PC-9 (cell line): ENCODE measurements at regions not wholly inside any gene's neighbourhood (a gene's known extent, or its start where the extent isn't known, plus 50 kb on each side); places are given as distances from the start of the nearest gene placed in this dataset.

Experiments used
- BruUV-seq: library from RNA; stranded (reverse); fragments of 400-500 nt; replicated peaks from 2 replicates; lab custom pipeline; 2021; lab: Mats Ljungman, UMichigan
- CTCF ChIA-PET: fragments of 300-600 bp; sonication (Branson Sonifier 250); formaldehyde crosslinking; loops from one replicate; lab custom pipeline; 2022; ENCODE audit warnings: antibody characterized with exemption; lab: Charles Lee
- POLR2A ChIA-PET: fragments of 300-600 bp; sonication (Branson Sonifier 250); formaldehyde crosslinking; loops from one replicate; lab custom pipeline; 2022; ENCODE audit warnings: antibody characterized with exemption; ENCODE audit not compliant: unreplicated experiment; lab: Charles Lee
- DNase-seq, 2 experiments: peaks; one replicate each; pipeline versions ENCODE4 v3.0.0 to v3.0.0-alpha.2; 2015 to 2022; ENCODE audit warnings: mixed read lengths in 1 of 2
- H2AFZ ChIP-seq: fragments of 200-600 bp; sonication (generic); 2 replicates; pipeline ENCODE4 v1.8.1; 2017; ENCODE audit warnings: antibody characterized with exemption
- H3F3A ChIP-seq: fragments of 200-600 bp; sonication (generic); 2 replicates; pipeline ENCODE4 v1.8.1; 2017; ENCODE audit warnings: antibody characterized with exemption, mild to moderate bottlenecking, low read depth; ENCODE audit not compliant: insufficient read depth
- H3K27ac ChIP-seq: fragments of 200-600 bp; sonication (generic); 2 replicates; pipeline ENCODE4 v1.6.1; 2016; ENCODE audit warnings: mixed run types
- H3K27me3 ChIP-seq: fragments of 200-600 bp; sonication (generic); 2 replicates; pipeline ENCODE4 v1.6.1; 2016; ENCODE audit warnings: low read depth, mixed run types; ENCODE audit not compliant: insufficient read depth
- H3K36me3 ChIP-seq: fragments of 200-600 bp; sonication (generic); 2 replicates; pipeline ENCODE4 v1.6.1; 2016; ENCODE audit warnings: low read depth, mixed run types
- H3K4me1 ChIP-seq: fragments of 200-600 bp; sonication (generic); replicated peaks from 2 replicates; pipeline ENCODE4 v1.6.1; 2016; ENCODE audit warnings: mixed run types; ENCODE audit not compliant: insufficient read depth
- H3K4me2 ChIP-seq: fragments of 200-600 bp; sonication (generic); 2 replicates; pipeline ENCODE4 v1.6.1; 2017; ENCODE audit warnings: mixed run types
- H3K4me3 ChIP-seq: fragments of 200-600 bp; sonication (generic); 2 replicates; pipeline ENCODE4 v1.6.1; 2016; ENCODE audit warnings: mixed run types
- H3K79me2 ChIP-seq: fragments of 200-600 bp; sonication (generic); 2 replicates; pipeline ENCODE4 v1.6.1; 2017; ENCODE audit warnings: low read depth, mixed run types
- H3K9me2 ChIP-seq: fragments of 200-600 bp; sonication (generic); 2 replicates; pipeline ENCODE4 v1.8.1; 2017; ENCODE audit warnings: mild to moderate bottlenecking; ENCODE audit not compliant: insufficient read depth
- H3K9me3 ChIP-seq: fragments of 200-600 bp; sonication (generic); 2 replicates; pipeline ENCODE4 v1.8.1; 2016; ENCODE audit warnings: low read depth; ENCODE audit not compliant: insufficient read depth
- H4K20me1 ChIP-seq: fragments of 200-600 bp; sonication (generic); 2 replicates; pipeline ENCODE4 v1.8.1; 2017; ENCODE audit not compliant: insufficient read depth
- EZH2 ChIP-seq: fragments of 200-600 bp; sonication (generic); IDR thresholded peaks from 2 replicates; pipeline ENCODE4 v1.8.0; 2017; ENCODE audit warnings: antibody characterized with exemption, low read depth
- intact Hi-C: fragments of 100-400 bp; cut with micrococcal nuclease; formaldehyde crosslinking; loops from one replicate; pipeline ENCODE4 v1.10.0; 2022; ENCODE audit not compliant: unreplicated experiment
- TF ChIP-seq, protein P1 (sequence below): fragments of 200-600 bp; sonication (generic); conservative IDR thresholded peaks from 2 replicates; pipeline ENCODE4 v1.6.1; 2017; ENCODE audit warnings: mixed run types, antibody characterized with exemption, mild to moderate bottlenecking, moderate library complexity

GRCh38 chr3:101072300-101072699, 79.1 kb upstream of the ABI3BP start:
- no peaks in the 10 kb centered on the region for H3K79me2 ChIP-seq
- no peaks in the 10 kb centered on the region; the same call in 1 of the 2 replicates for H3F3A ChIP-seq
- H3K27me3 ChIP-seq = no peaks in the 10 kb centered on the region
- ChIA-PET POLR2A (interaction anchor here (0.5 to 0.6 kb wide), 3 partner anchors 29 to 359 kb away, joined by 5 to 8 read pairs (median 5); no protein-coding TSS in a partner anchor), CTCF (interaction anchor here (1.0 kb wide), 1 partner anchor 124 kb away, joined by 4 read pairs; no protein-coding TSS in a partner anchor)
- no TSS peak for BruUV-seq
- H3K9me2 ChIP-seq = no peaks in the 10 kb centered on the region
- no peak overlapping the region for H3K4me2 ChIP-seq
- intact Hi-C loops = loop anchor here (1.0 to 10.0 kb wide), 3 partner anchors 36 to 443 kb away; partner anchors contain the start of gene SENP7
- 0 out of 2 replicates have a peak, but pooled peaks cover 8% of the 10 kb centered on the region for H3K4me1 ChIP-seq
- no peaks in the 10 kb centered on the region for H4K20me1 ChIP-seq
- no peak for TF ChIP-seq EZH2
- TF ChIP-seq, protein P1, sequence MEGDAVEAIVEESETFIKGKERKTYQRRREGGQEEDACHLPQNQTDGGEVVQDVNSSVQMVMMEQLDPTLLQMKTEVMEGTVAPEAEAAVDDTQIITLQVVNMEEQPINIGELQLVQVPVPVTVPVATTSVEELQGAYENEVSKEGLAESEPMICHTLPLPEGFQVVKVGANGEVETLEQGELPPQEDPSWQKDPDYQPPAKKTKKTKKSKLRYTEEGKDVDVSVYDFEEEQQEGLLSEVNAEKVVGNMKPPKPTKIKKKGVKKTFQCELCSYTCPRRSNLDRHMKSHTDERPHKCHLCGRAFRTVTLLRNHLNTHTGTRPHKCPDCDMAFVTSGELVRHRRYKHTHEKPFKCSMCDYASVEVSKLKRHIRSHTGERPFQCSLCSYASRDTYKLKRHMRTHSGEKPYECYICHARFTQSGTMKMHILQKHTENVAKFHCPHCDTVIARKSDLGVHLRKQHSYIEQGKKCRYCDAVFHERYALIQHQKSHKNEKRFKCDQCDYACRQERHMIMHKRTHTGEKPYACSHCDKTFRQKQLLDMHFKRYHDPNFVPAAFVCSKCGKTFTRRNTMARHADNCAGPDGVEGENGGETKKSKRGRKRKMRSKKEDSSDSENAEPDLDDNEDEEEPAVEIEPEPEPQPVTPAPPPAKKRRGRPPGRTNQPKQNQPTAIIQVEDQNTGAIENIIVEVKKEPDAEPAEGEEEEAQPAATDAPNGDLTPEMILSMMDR = no peak
- H2AFZ ChIP-seq = 0 out of 2 replicates have a peak overlapping the region, but pooled peaks have one; percentile 0
- peak in 1 of 2 experiments; percentile 62 for DNase-seq
- peaks cover 10% of the 10 kb centered on the region; the same call in 1 of the 2 replicates for H3K9me3 ChIP-seq
- no peak overlapping the region for H3K4me3 ChIP-seq
- H3K36me3 ChIP-seq = no peaks in the 10 kb centered on the region
- no peak overlapping the region for H3K27ac ChIP-seq

DNA sequence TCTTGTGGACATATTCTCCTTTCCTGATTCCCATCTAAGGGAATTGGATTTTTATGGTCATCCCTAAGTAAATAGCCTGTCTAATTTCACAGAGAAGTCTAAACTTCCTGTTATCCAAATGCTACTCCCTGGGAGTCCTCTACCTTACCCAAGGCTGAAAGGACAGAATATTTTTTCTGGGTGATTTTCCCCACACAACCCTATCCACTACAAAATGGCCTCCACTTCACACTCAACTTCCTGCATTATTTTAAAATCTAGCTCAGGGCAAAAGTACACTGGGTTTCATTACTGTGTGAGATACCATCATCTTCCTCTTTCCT, 77.5 kb upstream of the ABI3BP start:
- no peaks in the 10 kb centered on the region for H3K36me3 ChIP-seq
- no peaks in the 10 kb centered on the region for H4K20me1 ChIP-seq
- H2AFZ ChIP-seq = no peak overlapping the region
- peaks cover 10% of the 10 kb centered on the region; the same call in 1 of the 2 replicates for H3K9me3 ChIP-seq
- no peaks in the 10 kb centered on the region for H3K9me2 ChIP-seq
- no peak for DNase-seq
- H3K27ac ChIP-seq = no peak overlapping the region
- TF ChIP-seq, protein P1 = no peak
- ChIA-PET CTCF (interaction anchor here (0.6 kb wide), 1 partner anchor 158 kb away, joined by 4 read pairs; no protein-coding TSS in a partner anchor), POLR2A (interaction anchor here (0.8 kb wide), 1 partner anchor 11 kb away, joined by 9 read pairs; no protein-coding TSS in a partner anchor)
- intact Hi-C loops = loop anchor here (10.0 kb wide), 1 partner anchor 444 kb away; the partner anchor contains the start of gene SENP7
- BruUV-seq = no TSS peak
- no peak overlapping the region for H3K4me2 ChIP-seq
- H3K4me1 ChIP-seq = peaks cover 20% of the 10 kb centered on the region
- no peaks in the 10 kb centered on the region for H3K27me3 ChIP-seq
- no peaks in the 10 kb centered on the region for H3K79me2 ChIP-seq
- H3K4me3 ChIP-seq = no peak overlapping the region
- H3F3A ChIP-seq = peaks cover 2% of the 10 kb centered on the region

DNA sequence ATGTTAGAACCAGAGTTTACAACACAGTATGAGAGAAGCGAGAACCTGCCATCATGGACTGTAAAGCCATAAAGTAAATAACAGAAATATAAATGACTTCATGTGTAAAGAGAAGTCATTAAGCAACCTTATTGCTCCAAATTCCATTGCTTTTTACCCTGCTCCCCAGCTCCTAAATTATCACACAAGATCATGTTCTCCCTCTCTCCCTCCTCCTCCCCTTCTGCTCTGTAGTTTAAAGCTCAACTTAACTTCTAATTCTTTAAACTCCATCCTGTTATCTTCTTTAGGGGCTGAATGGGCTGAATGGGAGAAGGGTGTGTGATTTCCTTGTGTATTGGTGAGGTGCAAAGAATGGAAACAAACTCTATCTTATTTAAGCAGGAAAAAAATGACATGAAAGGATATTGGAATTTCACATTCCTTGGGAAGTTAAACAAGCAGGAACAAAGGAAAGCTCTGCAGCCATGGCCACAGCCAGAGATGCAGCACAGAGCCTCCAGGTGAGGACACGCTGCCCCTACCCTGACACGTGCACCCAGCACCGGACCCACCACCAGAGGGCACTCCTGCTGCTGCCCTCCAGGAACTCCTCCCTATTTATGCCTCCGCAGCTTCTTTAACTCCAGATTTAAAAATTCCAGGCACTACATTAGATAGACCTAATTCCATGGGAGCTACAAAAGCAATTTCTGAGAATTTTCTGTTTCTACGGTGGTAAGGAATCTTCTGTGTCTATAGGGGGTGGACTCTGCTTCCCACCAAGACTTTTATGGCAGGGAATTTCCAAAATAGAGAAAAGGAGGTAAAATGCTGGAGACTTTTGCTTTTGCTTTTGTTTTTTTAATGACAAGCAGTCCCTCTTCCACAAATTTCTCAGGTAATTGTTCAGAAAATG, 76.9 kb upstream of the ABI3BP start:
- no peaks in the 10 kb centered on the region for H3K9me2 ChIP-seq
- H3K27ac ChIP-seq = no peak overlapping the region
- intact Hi-C loops = loop anchor here (10.0 kb wide), 1 partner anchor 445 kb away; the partner anchor contains the start of gene SENP7
- no peak overlapping the region for H3K4me3 ChIP-seq
- H2AFZ ChIP-seq = no peak overlapping the region
- peaks cover 27% of the 10 kb centered on the region for H3K4me1 ChIP-seq
- ChIA-PET CTCF (interaction anchor here (0.6 to 1.2 kb wide), 3 partner anchors 116 to 158 kb away, joined by 3 to 4 read pairs (median 3); no protein-coding TSS in a partner anchor), POLR2A (interaction anchor here (0.8 kb wide), 1 partner anchor 12 kb away, joined by 9 read pairs; no protein-coding TSS in a partner anchor)
- peaks cover 4% of the 10 kb centered on the region for H3F3A ChIP-seq
- no peaks in the 10 kb centered on the region for H4K20me1 ChIP-seq
- BruUV-seq = no TSS peak
- no peaks in the 10 kb centered on the region for H3K27me3 ChIP-seq
- TF ChIP-seq EZH2 = no peak
- TF ChIP-seq, protein P1 = peak; percentile 69
- no peaks in the 10 kb centered on the region for H3K79me2 ChIP-seq
- peak in 1 of 2 experiments; percentile 53 for DNase-seq
- no peaks in the 10 kb centered on the region for H3K36me3 ChIP-seq
- no peak overlapping the region for H3K4me2 ChIP-seq
- H3K9me3 ChIP-seq = peaks cover 9% of the 10 kb centered on the region
